ENCODE measurements at regions not wholly inside any gene's neighbourhood (a gene's known extent, or its start where the extent isn't known, plus 50 kb on each side); places are given as distances from the start of the nearest gene placed in this dataset.

- Mint-ChIP-seq H3K9me3 (ENCODE audit: unreplicated experiment) (peaks cover 7% of the 10 kb centered on the region), H3K36me3 (ENCODE audit: insufficient read depth, unreplicated experiment) (no peaks in the 10 kb centered on the region), H3K27me3 (ENCODE audit: insufficient read depth, unreplicated experiment) (no peaks in the 10 kb centered on the region), H3K27ac (ENCODE audit: low read depth, unreplicated experiment) (no peak overlapping the region), H3K4me1 (ENCODE audit: insufficient read depth, unreplicated experiment) (peaks cover 9% of the 10 kb centered on the region), H3K4me3 (ENCODE audit: unreplicated experiment) (no peak overlapping the region)
- no TSS peak for BruUV-seq (replicated peaks)
- POLR2A ChIA-PET: interaction anchor here (0.7 kb wide), 1 partner anchor 11 kb away, joined by 3 read pairs; no protein-coding TSS in a partner anchor
- intact Hi-C loops (cut with micrococcal nuclease): no loop called here
- TF ChIP-seq, protein P1, sequence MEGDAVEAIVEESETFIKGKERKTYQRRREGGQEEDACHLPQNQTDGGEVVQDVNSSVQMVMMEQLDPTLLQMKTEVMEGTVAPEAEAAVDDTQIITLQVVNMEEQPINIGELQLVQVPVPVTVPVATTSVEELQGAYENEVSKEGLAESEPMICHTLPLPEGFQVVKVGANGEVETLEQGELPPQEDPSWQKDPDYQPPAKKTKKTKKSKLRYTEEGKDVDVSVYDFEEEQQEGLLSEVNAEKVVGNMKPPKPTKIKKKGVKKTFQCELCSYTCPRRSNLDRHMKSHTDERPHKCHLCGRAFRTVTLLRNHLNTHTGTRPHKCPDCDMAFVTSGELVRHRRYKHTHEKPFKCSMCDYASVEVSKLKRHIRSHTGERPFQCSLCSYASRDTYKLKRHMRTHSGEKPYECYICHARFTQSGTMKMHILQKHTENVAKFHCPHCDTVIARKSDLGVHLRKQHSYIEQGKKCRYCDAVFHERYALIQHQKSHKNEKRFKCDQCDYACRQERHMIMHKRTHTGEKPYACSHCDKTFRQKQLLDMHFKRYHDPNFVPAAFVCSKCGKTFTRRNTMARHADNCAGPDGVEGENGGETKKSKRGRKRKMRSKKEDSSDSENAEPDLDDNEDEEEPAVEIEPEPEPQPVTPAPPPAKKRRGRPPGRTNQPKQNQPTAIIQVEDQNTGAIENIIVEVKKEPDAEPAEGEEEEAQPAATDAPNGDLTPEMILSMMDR (IDR thresholded peaks at IDR 0.05; ENCODE audit: unreplicated experiment): no peak
- CTCF ChIA-PET: no interaction called here
- no peak for DNase-seq (ENCODE audit: unreplicated experiment)
Observed at GRCh38 chr18:29491907-29492306, 1315.0 kb upstream of the CDH2 start.

GRCh38 chr18:29488617-29489016 lies 1311.7 kb upstream of the CDH2 start:
- no TSS peak for BruUV-seq (replicated peaks)
- CTCF ChIA-PET: no interaction called here
- H3K4me1 Mint-ChIP-seq (ENCODE audit: insufficient read depth, unreplicated experiment): no peaks in the 10 kb centered on the region
- no peaks in the 10 kb centered on the region for H3K27me3 Mint-ChIP-seq (ENCODE audit: insufficient read depth, unreplicated experiment)
- H3K27ac Mint-ChIP-seq (ENCODE audit: low read depth, unreplicated experiment): no peak overlapping the region
- H3K36me3 Mint-ChIP-seq (ENCODE audit: insufficient read depth, unreplicated experiment): no peaks in the 10 kb centered on the region
- POLR2A ChIA-PET: no interaction called here
- intact Hi-C loops (cut with micrococcal nuclease): no loop called here
- no peak overlapping the region for H3K4me3 Mint-ChIP-seq (ENCODE audit: unreplicated experiment)
- no peak for DNase-seq (ENCODE audit: unreplicated experiment)
- TF ChIP-seq, protein P1 (IDR thresholded peaks at IDR 0.05; ENCODE audit: unreplicated experiment): no peak
- H3K9me3 Mint-ChIP-seq (ENCODE audit: unreplicated experiment): peaks cover 7% of the 10 kb centered on the region

DNA sequence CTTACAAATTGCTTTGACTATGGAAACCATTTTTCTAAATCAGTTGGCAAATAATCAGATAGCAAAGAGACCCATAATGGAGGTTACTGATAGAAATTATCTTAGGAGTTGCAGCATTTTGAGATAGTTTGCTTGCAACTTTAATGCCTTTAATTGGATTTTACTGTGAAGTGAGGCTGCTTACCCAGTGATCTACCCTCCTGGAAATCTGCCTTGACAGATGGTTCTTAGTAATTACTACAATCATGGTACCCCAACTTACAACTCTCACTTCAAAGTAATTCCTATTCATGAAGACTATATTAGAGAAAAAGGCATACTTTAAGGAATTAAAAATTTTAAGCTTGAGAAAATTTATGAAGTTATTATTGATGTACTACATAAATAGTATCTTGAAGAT lies 1288.6 kb upstream of the CDH2 start:
- BruUV-seq (replicated peaks): no TSS peak
- DNase-seq (ENCODE audit: unreplicated experiment): no peak
- Mint-ChIP-seq H3K36me3 (ENCODE audit: insufficient read depth, unreplicated experiment) (no peaks in the 10 kb centered on the region), H3K27me3 (ENCODE audit: insufficient read depth, unreplicated experiment) (no peaks in the 10 kb centered on the region), H3K9me3 (ENCODE audit: unreplicated experiment) (no peaks in the 10 kb centered on the region), H3K4me3 (ENCODE audit: unreplicated experiment) (no peak overlapping the region), H3K4me1 (ENCODE audit: insufficient read depth, unreplicated experiment) (no peaks in the 10 kb centered on the region), H3K27ac (ENCODE audit: low read depth, unreplicated experiment) (no peak overlapping the region)
- POLR2A ChIA-PET: no interaction called here
- CTCF ChIA-PET: no interaction called here
- TF ChIP-seq, protein P1 (IDR thresholded peaks at IDR 0.05; ENCODE audit: unreplicated experiment): no peak
- intact Hi-C loops (cut with micrococcal nuclease): no loop called here

DNA sequence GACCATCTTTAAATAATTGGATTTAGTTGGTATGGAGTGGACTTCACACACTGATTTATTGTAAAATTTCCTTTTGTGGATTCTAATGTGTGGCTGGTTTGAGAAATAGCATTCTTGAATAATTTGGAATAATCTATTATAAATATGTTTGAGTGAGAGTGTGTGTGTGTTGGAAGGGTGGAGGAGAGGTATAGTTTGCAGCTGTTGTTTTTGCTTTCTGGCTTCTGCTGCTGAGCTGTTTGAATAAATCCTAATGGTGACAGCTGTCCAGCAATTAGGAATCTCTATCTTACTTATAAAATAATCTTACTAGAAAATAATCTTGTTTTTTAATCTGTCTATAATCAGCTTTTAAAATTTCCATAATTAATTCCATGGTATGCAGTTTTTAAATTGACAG lies 1283.0 kb upstream of the CDH2 start:
- no TSS peak for BruUV-seq (replicated peaks)
- Mint-ChIP-seq H3K4me1 (ENCODE audit: insufficient read depth, unreplicated experiment) (peaks cover 6% of the 10 kb centered on the region), H3K27ac (ENCODE audit: low read depth, unreplicated experiment) (no peak overlapping the region), H3K27me3 (ENCODE audit: insufficient read depth, unreplicated experiment) (no peaks in the 10 kb centered on the region), H3K9me3 (ENCODE audit: unreplicated experiment) (peaks cover 7% of the 10 kb centered on the region), H3K36me3 (ENCODE audit: insufficient read depth, unreplicated experiment) (no peaks in the 10 kb centered on the region), H3K4me3 (ENCODE audit: unreplicated experiment) (no peak overlapping the region)
- intact Hi-C loops (cut with micrococcal nuclease): no loop called here
- ChIA-PET CTCF (interaction anchor here (0.9 kb wide), 1 partner anchor 102 kb away, joined by 3 read pairs; no protein-coding TSS in a partner anchor), POLR2A (no interaction called here)
- no peak for DNase-seq (ENCODE audit: unreplicated experiment)
- TF ChIP-seq, protein P1 (IDR thresholded peaks at IDR 0.05; ENCODE audit: unreplicated experiment): no peak

Data from MCF 10A (cell line).